ENCODE measurements at regions not wholly inside any gene's neighbourhood (a gene's known extent, or its start where the extent isn't known, plus 50 kb on each side); places are given as distances from the start of the nearest gene placed in this dataset.

- FAIRE-seq (no peak), DNase-seq (ENCODE audit: insufficient read length, low spot score) (no peak)
- TF ChIP-seq, protein P1, sequence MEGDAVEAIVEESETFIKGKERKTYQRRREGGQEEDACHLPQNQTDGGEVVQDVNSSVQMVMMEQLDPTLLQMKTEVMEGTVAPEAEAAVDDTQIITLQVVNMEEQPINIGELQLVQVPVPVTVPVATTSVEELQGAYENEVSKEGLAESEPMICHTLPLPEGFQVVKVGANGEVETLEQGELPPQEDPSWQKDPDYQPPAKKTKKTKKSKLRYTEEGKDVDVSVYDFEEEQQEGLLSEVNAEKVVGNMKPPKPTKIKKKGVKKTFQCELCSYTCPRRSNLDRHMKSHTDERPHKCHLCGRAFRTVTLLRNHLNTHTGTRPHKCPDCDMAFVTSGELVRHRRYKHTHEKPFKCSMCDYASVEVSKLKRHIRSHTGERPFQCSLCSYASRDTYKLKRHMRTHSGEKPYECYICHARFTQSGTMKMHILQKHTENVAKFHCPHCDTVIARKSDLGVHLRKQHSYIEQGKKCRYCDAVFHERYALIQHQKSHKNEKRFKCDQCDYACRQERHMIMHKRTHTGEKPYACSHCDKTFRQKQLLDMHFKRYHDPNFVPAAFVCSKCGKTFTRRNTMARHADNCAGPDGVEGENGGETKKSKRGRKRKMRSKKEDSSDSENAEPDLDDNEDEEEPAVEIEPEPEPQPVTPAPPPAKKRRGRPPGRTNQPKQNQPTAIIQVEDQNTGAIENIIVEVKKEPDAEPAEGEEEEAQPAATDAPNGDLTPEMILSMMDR (IDR thresholded peaks at IDR 0.05; ENCODE audit: insufficient read depth, missing control alignments) = no peak
Observed at GRCh38 chr4:37095925-37096324, 148.6 kb upstream of the NWD2 start.

- FAIRE-seq (no peak), DNase-seq (ENCODE audit: insufficient read length, low spot score) (no peak)
- TF ChIP-seq, protein P1 (IDR thresholded peaks at IDR 0.05; ENCODE audit: insufficient read depth, missing control alignments) = no peak
Observed at GRCh38 chr4:37101182-37101581, 143.4 kb upstream of the NWD2 start.

DNA sequence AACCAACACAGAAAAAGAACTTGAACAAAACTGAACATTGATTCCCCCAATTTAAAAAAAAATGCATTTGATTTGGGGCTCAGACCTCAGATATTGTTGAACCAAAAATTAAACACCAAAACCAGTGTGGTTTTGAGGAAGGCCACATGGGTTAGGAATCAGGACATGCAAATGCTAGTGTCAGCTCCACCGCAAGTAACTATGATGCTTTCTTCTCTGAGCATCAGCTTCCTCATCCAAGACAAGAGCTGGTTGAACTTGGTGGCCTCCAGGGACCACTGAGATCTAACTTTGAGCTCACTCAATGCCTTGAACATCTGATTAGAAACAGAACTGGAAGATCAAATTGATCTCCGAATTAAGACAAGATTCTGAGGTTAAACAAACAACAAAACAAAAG lies 142.9 kb upstream of the NWD2 start:
- FAIRE-seq = no peak

DNA sequence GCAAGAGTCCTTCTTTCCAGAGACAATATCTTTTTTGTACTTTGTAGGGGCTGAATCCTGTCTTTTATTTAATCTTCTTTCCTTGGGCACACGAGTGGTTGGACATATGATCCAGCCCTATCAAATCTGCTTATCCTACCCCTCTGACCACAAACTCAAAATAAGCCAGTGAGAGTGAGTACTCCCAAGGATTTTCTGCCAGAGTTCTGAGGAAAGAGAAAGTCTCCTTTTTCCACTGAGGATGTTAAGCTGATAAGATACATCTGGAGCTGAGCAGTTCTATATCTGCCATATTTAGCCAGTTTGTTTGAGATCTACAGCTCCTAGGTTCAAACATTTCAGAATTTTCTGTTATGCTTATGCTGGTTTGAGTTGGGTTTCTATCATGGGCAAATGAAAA lies 134.8 kb upstream of the NWD2 start:
- FAIRE-seq = no peak
- TF ChIP-seq, protein P1 (IDR thresholded peaks at IDR 0.05; ENCODE audit: insufficient read depth, missing control alignments) = no peak
- no peak for DNase-seq (ENCODE audit: insufficient read length, low spot score)

More for the DNA sequence above, 142.9 kb upstream of the NWD2 start:
- no peak for DNase-seq (ENCODE audit: insufficient read length, low spot score)
- TF ChIP-seq, protein P1 (IDR thresholded peaks at IDR 0.05; ENCODE audit: insufficient read depth, missing control alignments) = no peak

DNA sequence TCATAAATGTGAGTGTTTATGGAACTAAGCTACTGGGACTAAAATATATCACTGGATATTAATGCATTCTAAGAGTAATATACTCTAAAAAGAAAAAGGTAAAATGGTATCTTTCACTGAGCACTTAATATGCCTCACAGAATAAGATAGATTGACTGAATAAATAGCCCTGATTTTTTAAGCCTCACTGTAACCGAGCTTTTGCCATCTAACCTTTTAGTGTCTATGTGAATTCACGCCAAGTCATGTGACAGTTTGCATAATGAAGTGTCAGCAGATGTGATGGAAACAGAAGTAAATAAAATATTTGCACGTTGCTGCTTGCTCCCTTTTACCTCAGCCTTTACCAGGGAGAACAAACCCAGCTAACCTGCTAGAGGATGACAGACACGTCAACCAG lies 119.7 kb upstream of the NWD2 start:
- DNase-seq (ENCODE audit: insufficient read length, low spot score) = no peak
- FAIRE-seq = no peak
- TF ChIP-seq, protein P1 (IDR thresholded peaks at IDR 0.05; ENCODE audit: insufficient read depth, missing control alignments) = no peak

DNA sequence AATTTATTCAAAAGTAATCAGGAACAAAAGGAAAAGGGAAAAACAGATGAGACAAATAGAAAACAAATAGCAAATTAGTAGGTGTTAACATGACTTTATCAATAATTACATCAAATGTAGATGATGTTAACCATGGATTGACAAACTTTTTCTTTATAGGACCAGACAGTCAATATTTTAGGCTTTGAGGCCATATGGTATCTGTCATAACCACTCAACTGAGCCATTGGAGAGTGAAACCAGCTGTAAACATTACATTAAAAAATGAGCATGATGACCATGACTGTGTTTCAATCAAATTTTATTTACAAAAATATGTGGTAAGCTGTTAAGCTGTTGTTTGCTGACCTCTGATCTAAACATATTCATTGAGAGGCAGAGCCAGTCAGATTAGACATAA lies 118.5 kb upstream of the NWD2 start:
- peak; percentile 48 for FAIRE-seq
- DNase-seq (ENCODE audit: insufficient read length, low spot score) = no peak
- TF ChIP-seq, protein P1 (IDR thresholded peaks at IDR 0.05; ENCODE audit: insufficient read depth, missing control alignments) = no peak

GRCh38 chr4:37130465-37130864 lies 114.1 kb upstream of the NWD2 start:
- FAIRE-seq = no peak
- no peak for DNase-seq (ENCODE audit: insufficient read length, low spot score)
- TF ChIP-seq, protein P1 (IDR thresholded peaks at IDR 0.05; ENCODE audit: insufficient read depth, missing control alignments) = no peak

Measured in D721Med (cell line).